ENCODE measurements at regions not wholly inside any gene's neighbourhood (a gene's known extent, or its start where the extent isn't known, plus 50 kb on each side); places are given as distances from the start of the nearest gene placed in this dataset.

DNA sequence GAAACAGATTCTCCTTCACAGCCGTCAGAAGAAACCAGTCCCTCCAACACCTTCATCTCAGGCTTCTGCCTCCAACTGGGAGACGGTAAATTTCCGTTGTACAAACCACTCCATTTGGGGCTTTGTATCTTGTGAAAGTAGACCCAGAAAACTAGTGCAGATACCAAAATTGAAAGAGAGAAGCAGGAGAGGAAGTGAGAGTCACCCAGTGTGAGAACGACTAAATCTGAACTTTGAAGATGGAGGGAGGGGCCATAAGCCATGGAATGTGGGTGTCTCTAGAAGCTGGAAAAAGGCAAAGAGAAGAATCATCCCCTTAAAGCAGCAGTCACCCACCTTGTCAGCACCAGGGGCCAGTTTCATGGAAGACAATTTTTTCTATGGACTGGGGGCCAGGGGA is 88.3 kb upstream of the LRATD1 start:
- no peaks in the 10 kb centered on the region for H3K36me3 ChIP-seq
- no peaks in the 10 kb centered on the region for H3K9me3 ChIP-seq
- intact Hi-C loops (cut with DNase I; ENCODE audit: low total_unique reads): no loop called here
- in situ Hi-C loops (cut with MboI; ENCODE audit: low sequenced_read_pairs in 4 of 4): no loop called here
- H3K27me3 ChIP-seq: no peaks in the 10 kb centered on the region
- TF ChIP-seq CTCF (IDR thresholded peaks at IDR 0.05 in 4 of 5, conservative IDR thresholded peaks at IDR 0.05 in 1 of 5) (no peak), POLR2A (IDR thresholded peaks at IDR 0.05) (no peak)
- no peaks in the 10 kb centered on the region for H3K4me1 ChIP-seq
- no peak overlapping the region for H3K27ac ChIP-seq
- no peak for DNase-seq
- ATAC-seq: no peak
- no peak overlapping the region for H3K4me3 ChIP-seq

DNA sequence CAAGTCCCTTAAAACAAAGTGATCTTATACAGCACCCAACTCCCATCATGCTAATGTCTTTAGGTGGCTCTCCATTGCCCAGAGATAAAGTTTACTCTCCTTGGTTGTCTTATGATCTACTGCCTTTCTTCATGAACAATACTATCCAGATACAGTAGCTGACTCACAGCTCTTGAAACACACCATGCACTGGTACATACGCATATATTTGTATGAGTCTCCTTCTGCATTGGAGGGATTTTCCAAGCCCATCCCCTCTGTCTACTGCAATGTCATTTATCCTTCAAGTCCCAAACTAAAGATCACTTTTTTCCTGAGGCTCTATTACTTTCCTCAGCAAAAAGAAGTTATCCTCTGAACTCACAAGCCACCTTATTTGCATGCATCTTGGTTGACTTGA is 84.7 kb upstream of the LRATD1 start:
- Histone ChIP-seq H3K27ac (no peak overlapping the region), H3K4me1 (no peaks in the 10 kb centered on the region), H3K27me3 (no peaks in the 10 kb centered on the region), H3K36me3 (no peaks in the 10 kb centered on the region), H3K9me3 (no peaks in the 10 kb centered on the region), H3K4me3 (no peak overlapping the region)
- ATAC-seq (no peak), DNase-seq (no peak)
- in situ Hi-C loops (cut with MboI; ENCODE audit: low sequenced_read_pairs in 4 of 4): no loop called here
- intact Hi-C loops (cut with DNase I; ENCODE audit: low total_unique reads): no loop called here
- TF ChIP-seq POLR2A (IDR thresholded peaks at IDR 0.05) (no peak), CTCF (IDR thresholded peaks at IDR 0.05 in 4 of 5, conservative IDR thresholded peaks at IDR 0.05 in 1 of 5) (no peak)

DNA sequence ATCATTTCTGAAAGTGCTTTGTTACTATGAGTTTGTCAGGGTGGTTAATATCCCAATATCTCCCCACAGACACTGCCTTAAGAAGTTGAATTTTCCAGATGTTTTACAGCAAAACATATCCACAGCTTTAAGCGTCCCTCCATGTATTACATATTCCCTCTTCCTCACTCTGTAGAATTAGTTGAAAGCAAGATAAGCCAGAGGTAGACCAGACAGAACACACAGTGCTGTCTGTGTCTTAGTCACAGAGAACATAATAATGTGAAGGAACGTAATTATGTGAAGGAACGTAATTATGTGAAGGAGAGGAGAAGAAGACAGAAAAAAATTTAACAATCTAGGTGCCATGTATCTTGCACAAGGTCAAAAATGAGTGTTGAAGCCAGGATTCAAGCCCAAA is 81.9 kb upstream of the LRATD1 start:
- no peak for TF ChIP-seq POLR2A (IDR thresholded peaks at IDR 0.05)
- TF ChIP-seq CTCF (IDR thresholded peaks at IDR 0.05 in 4 of 5, conservative IDR thresholded peaks at IDR 0.05 in 1 of 5): no peak
- intact Hi-C loops (cut with DNase I; ENCODE audit: low total_unique reads): no loop called here
- Histone ChIP-seq H3K4me3 (no peak overlapping the region), H3K27ac (no peak overlapping the region), H3K9me3 (no peaks in the 10 kb centered on the region), H3K36me3 (no peaks in the 10 kb centered on the region), H3K27me3 (no peaks in the 10 kb centered on the region), H3K4me1 (no peaks in the 10 kb centered on the region)
- no peak for ATAC-seq
- no peak for DNase-seq
- in situ Hi-C loops (cut with MboI; ENCODE audit: low sequenced_read_pairs in 4 of 4): no loop called here

GRCh38 chr2:14551069-14551468 is 81.4 kb upstream of the LRATD1 start:
- no peaks in the 10 kb centered on the region for H3K4me1 ChIP-seq
- H3K27me3 ChIP-seq: no peaks in the 10 kb centered on the region
- no peak overlapping the region for H3K4me3 ChIP-seq
- H3K27ac ChIP-seq: no peak overlapping the region
- intact Hi-C loops (cut with DNase I; ENCODE audit: low total_unique reads) (no loop called here), in situ Hi-C loops (cut with MboI; ENCODE audit: low sequenced_read_pairs in 4 of 4) (no loop called here)
- no peaks in the 10 kb centered on the region for H3K9me3 ChIP-seq
- TF ChIP-seq POLR2A (IDR thresholded peaks at IDR 0.05) (no peak), CTCF (IDR thresholded peaks at IDR 0.05 in 4 of 5, conservative IDR thresholded peaks at IDR 0.05 in 1 of 5) (no peak)
- no peak for DNase-seq
- no peaks in the 10 kb centered on the region for H3K36me3 ChIP-seq
- ATAC-seq: no peak

GRCh38 chr2:14552286-14552685 is 80.2 kb upstream of the LRATD1 start:
- intact Hi-C loops (cut with DNase I; ENCODE audit: low total_unique reads): no loop called here
- H3K9me3 ChIP-seq: no peaks in the 10 kb centered on the region
- H3K4me3 ChIP-seq: no peak overlapping the region
- H3K27me3 ChIP-seq: no peaks in the 10 kb centered on the region
- in situ Hi-C loops (cut with MboI; ENCODE audit: low sequenced_read_pairs in 4 of 4): no loop called here
- no peak overlapping the region for H3K27ac ChIP-seq
- ATAC-seq (no peak), DNase-seq (no peak)
- no peak for TF ChIP-seq POLR2A (IDR thresholded peaks at IDR 0.05)
- no peak for TF ChIP-seq CTCF (IDR thresholded peaks at IDR 0.05 in 4 of 5, conservative IDR thresholded peaks at IDR 0.05 in 1 of 5)
- no peaks in the 10 kb centered on the region for H3K36me3 ChIP-seq
- H3K4me1 ChIP-seq: no peaks in the 10 kb centered on the region

Data from gastrocnemius medialis (tissue), 4 donors.